GM19043 (cell line): ENCODE measurements at regions not wholly inside any gene's neighbourhood (a gene's known extent, or its start where the extent isn't known, plus 50 kb on each side); places are given as distances from the start of the nearest gene placed in this dataset.
"Not testable (repeated sequence)": the region's sequence is repeated elsewhere in the genome, so short reads cannot be mapped to it uniquely, and the experiment has no call there.

Experiments used
- ATAC-seq: cut with Tn5 transposase; IDR thresholded peaks from one replicate; pipeline ENCODE4 v1.9.1; 2021; ENCODE audit warnings: low read depth; ENCODE audit not compliant: unreplicated experiment

GRCh38 chr2:53131416-53131815, 636.2 kb upstream of the CHAC2 start:
- ATAC-seq = no peak

DNA sequence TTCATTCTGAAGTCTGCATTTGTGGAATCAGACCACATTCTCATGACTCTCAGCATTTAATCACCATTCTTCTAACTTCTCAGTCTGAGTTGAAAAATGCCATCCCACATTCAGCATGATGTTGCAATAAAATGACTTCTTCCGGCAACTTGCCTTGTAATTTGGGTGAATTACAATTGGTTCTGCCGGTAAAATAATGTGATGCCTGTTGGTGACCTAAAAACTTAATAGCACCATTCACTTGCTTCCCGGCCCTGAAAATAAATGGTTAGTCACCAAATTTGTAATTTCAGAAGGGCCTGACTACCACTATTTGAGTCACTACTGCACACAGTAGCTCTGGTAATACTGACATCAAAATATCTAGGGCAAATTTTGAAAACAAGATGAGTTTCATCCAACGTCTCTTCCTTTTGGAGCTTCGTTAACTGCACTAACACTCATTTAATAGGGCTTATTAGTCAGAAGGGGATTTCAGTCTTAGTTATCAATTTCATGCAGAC, 637.1 kb upstream of the CHAC2 start:
- ATAC-seq = no peak

DNA sequence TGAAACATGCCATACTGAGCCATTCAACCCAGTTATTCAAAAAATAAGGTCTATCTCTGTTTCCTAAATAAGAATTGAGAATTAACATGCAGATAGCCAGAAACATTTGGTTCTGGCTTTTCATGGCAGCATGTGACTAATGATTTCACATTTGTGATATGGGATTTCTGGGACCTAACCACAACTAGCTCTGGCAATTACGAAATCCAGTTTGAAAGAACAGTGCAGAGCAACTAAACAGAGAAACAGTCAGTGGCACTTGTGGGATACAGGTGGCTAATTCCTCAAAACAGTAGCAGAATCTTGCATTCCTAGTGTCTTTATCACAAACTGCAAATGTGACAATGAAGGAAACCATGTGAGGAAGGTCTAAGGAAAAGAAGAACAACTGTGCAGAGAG, 637.8 kb upstream of the CHAC2 start:
- ATAC-seq = no peak

- ATAC-seq = no peak
These were observed 640.4 kb upstream of the CHAC2 start for GRCh38 chr2:53127061-53127650.

DNA sequence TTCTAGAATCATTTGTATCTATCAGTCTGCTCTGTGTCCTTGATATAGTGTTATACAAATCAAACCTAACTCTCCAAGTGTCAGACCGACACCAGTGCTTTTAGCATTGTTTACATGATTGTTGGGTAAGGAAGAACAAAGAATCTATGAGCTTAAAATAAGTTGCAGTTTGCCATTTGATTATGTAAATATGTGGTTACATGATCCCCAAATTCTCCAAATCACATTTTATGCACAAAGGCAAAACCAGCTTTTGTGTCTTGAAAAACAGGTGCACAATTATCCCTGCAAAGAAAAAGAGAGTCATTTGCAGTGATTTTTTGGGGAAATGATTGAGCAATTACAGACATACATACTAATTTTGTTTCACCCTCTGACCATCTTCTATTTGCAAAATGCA, 652.6 kb upstream of the CHAC2 start:
- no peak for ATAC-seq

GRCh38 chr2:53114582-53114981, 653.0 kb upstream of the CHAC2 start:
- ATAC-seq = no peak

GRCh38 chr2:53112408-53112807, 655.2 kb upstream of the CHAC2 start:
- not testable (repeated sequence) for ATAC-seq

- no peak for ATAC-seq
These were observed 656.2 kb upstream of the CHAC2 start for GRCh38 chr2:53111406-53111805.

DNA sequence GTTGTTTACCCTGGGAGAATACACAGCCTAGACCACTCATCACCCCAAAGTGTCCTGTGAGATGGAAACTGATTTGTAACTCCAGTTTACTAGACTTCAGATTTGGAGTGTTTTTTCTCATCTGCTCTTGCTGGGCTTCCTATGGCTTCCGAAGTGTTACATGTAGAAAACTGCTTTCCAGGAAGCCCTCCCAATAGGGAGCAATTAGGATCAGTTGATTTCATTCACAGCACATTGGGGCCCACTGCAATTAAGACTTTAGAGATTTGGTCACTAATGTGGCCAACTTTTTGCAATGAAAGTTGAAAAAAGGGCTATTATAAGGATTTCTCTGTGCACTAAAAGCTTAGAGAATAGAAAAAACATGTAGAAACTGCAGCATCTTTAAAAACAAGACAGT, 656.6 kb upstream of the CHAC2 start:
- no peak for ATAC-seq

DNA sequence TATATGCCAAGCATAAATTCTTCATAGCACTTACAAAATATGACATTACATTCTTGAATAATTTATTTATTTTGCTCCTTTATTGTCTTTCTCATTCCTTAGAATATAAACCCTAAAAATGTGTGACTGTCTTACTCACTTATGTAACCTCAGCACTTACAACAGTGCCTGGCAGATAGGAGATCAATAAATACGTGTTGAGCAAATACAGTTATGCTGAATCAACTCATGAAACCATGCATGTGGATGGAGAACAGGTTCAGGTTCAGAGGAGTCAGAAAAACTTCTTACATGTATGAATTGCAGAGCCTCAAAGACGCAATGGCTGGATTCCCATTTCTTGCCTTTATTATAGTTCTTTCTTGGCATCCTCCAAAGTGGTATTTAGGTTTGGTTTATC, 659.4 kb upstream of the CHAC2 start:
- no peak for ATAC-seq

DNA sequence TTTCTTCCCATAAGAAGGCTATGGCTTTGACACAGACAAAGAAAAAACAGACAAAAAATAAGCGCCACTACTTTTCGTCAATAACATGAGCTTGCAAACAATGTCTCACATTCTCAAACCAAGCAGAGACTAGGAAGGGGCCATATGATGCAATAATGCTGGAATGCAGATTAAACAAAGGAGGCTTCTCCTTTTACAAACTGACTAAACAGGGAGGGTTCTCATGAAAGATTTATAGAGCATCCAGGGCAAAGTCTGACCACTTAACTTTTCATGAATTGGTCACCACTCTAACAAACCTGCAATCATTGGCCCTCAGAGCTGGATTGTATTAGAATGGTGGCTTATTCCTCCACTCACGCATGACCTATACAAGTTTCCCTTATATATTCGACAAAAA, 663.3 kb upstream of the CHAC2 start:
- no peak for ATAC-seq

- ATAC-seq = no peak
These were observed 663.9 kb upstream of the CHAC2 start for GRCh38 chr2:53103679-53104078.

- no peak for ATAC-seq
These were observed 668.9 kb upstream of the CHAC2 start for GRCh38 chr2:53098696-53099078.

DNA sequence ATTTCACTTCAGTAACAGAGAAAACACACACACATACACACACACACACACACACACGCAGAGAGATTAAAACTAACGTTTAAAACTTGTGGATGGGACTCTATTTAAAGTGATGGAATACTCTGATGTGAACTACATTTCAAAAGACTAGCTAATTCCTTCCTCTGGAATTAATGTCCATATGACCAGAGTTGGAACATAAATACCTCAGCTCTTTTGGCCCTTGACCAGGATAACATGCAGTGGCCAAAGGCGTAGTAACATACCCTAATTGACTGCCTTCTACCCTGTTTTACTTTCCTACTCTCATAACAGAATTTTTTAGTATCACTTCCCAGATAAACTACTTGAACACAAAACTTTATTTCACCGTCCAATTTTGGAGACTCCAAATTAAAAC, 671.3 kb upstream of the CHAC2 start:
- no peak for ATAC-seq

DNA sequence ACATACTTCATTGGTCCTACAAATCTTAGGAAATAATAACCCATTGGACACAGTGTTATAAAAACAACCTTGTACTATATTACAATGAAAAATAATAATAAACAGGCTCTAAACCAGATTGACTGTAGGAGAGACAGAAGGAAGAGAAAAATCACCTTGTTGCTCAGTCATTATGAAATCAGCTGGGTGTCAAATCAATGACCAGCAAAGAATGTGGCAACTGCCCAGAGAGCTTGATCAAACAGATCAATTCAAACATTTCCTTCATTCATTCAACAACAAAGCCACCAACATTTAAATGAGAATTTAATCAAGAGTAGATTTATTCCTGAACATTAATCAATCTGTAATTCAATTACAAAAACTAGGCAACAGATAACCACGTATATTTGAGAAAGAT, 671.9 kb upstream of the CHAC2 start:
- ATAC-seq = no peak

DNA sequence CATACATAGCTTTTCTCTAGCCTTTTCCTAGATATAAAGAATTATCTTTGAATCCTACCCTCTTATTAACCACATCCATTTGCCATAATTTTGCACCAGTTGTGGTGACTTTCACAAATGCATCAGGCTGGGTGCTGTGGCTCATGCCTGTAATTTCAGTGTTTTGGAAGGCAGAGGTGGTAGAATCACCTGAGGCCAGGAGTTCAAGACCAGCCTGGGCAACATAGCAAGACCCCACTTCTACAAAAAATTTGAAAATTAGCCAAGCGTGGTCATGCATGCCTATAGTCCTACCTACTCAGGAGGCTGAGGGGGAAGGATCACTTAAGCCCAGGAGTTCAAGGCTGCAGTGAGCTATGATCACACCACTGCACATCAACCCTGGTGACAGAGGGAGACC, 672.4 kb upstream of the CHAC2 start:
- ATAC-seq = no peak

DNA sequence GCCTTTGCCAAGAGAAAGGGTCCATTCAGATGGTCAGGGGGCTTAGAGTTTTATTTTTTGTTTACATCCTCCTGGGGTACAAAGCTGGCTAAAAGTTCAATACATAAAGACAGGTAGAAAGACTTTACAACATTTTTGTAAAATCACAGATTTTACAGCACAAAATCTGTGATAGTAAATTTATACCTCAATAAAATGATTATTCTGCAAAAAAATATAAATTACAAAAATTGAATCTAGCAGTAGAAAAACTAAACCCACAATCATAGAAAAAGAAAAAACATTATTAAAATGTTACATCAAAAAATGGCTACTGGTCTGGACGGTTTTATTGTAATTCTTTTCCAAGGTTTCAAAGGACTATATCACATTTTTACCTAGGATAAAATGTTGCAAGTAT, 674.2 kb upstream of the CHAC2 start:
- ATAC-seq = no peak

DNA sequence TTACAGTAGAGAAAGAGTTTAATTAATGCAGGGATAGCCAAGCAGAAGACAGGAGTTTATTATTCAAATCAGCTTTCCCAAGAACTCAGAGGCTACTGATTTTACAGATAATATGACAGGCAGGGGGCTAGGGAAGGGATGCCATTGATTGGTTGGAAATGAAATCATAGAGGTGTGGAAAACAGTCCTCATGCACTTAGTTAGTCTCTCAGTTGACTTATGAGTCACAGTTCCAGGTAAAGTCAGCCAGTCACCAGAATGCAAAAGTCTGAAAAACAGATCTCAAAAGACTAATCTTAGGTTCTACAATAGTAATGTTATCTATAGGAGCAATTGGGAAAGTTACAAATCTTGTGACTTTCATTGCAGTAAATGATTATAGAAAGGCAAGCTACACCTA, 676.4 kb upstream of the CHAC2 start:
- ATAC-seq = no peak

- no peak for ATAC-seq
These were observed 679.6 kb upstream of the CHAC2 start for GRCh38 chr2:53087874-53088461.

DNA sequence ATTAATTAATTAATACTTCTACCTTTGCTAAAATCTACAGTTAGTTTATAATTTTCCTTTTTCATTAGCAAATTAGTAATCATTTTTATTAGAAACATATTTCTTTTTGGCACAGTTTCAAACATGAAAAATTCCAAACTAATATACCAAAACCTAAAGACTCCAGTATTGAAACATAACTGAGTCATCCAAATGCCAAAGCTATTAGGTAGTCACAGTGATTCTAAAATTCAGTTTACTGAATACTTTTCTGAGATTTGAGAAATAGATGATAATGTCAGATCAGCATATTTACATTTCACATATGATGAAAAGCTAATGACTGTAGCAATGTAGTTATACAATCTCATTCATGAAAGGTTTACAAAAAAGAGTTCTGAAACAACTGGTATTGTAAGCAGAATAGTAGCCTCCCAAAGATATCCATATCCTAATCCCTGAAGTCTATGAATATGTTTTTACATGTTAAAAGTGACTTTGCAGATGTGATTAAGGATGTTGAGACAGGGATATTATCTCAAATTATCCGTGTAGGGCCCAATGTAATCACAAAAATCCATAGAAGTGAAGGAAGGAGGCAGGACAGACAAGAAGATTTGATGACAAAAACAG, 680.2 kb upstream of the CHAC2 start:
- ATAC-seq = no peak

GRCh38 chr2:53077413-53077812, 690.2 kb upstream of the CHAC2 start:
- ATAC-seq = no peak

GRCh38 chr2:53075760-53076159, 691.8 kb upstream of the CHAC2 start:
- ATAC-seq = no peak
